GM19438 (cell line): ENCODE measurements at regions not wholly inside any gene's neighbourhood (a gene's known extent, or its start where the extent isn't known, plus 50 kb on each side); places are given as distances from the start of the nearest gene placed in this dataset.

Source experiments
- ATAC-seq: cut with Tn5 transposase; IDR thresholded peaks from one replicate; pipeline ENCODE4 v1.9.1; 2021; ENCODE audit warnings: low read depth; ENCODE audit not compliant: unreplicated experiment

- peak; percentile 52 for ATAC-seq
Measured at GRCh38 chr13:50511877-50512341, 331.6 kb downstream of the DLEU7 start.

- ATAC-seq = peak; percentile 94
Measured at GRCh38 chr13:50512474-50513299, 330.8 kb downstream of the DLEU7 start.

DNA sequence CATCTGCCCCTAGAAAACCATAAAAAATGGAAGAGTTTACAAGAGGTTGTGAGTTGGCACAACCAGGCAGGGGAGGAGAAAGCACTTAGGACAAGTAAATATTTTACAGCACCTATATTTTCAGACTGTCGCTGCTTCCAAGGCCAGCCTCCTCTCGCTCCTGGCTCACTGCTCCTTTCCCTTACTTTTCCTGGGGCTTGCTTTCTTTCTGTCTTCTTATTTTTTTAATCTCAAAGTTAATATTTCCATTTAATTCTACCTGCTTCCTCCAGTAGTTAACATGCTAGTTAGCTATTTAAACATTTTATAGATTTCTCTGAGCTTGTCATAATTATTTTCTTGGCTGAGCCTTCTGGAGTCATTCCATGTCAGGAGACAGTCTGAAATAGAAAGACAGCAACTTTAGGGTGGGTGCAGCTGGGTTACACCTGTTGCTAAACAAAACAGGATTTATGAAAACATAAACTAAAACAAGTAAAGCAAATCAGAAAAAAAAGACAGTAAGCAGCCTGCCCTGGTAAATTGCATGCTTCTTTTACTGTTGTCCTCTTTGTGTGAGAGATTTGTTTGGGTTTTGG is 330.1 kb downstream of the DLEU7 start:
- ATAC-seq = no peak

DNA sequence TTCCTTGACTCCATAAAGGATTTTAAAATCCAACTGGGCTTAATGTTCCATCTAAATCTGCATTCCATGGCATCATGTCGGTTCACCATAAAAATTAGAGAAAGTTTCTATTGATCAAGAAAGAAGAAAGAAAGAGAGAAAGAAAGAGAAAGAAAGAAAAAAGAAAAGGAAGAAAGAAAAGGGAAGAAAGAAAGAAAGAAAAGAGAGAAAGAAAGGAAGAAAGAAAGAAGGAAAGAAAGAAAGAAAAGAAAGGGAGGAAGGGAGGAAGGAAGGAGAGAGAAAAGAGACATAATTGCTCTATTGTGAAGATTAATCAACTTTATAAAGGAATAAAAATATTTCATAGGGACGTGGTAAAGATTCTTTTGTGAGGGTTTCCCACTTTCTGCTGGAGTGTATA is 329.2 kb downstream of the DLEU7 start:
- no peak for ATAC-seq

DNA sequence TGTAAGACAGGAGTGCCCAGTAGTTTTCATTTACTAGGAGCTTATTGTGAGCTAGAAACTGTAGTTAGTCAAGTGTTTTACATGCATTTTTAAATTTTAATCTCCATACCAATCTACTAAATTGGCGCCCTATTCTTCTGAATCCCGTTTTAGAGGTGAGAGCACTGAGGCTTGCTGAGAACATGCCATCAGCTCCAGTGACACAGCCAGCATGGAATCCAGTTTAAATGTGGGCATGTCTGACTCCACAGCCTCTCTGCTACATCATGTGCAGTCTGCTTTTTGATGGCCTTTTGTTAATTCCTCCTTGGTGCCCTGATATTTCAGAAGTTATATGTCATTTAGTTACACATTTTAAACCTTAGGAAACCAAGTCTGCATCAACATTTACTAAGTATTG is 325.4 kb downstream of the DLEU7 start:
- no peak for ATAC-seq

DNA sequence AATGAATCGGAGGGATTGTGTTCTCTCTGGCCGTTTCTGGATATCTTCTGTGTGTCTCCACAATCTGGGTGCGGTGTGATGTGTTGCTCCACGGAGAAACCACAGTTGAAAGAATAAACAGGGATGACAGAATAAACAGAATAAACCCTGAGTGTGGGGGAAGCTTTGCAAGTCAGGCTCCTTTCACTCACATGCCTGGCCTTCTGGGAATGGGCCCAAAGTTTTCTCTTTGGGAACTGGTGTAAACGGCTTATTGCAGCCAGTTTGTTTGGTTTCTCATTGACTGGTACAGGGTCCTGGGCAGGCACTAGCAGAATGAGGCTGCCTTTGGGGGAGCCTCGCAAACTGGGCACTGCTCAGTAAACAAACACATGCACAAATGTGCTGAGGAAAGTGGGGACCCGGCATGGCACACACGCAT is 324.7 kb downstream of the DLEU7 start:
- ATAC-seq = no peak

DNA sequence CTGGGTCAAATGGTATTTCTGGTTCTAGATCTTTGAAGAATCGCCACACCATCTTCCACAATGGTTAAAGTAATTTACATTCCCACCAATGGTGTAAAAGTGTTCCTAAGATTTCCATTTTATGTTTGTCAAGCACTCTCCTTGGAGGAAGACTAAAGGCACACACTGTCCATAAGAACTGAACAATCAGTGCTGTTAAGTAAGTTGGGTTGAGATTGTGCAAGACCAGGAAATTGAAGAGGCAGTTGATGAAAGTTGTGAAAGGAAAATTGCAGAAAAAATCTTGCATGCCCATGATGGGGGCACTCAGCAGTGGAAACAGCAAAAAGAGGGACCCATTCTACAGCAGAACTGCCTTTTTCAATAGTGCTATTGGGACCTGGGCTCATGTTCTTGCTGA is 323.6 kb downstream of the DLEU7 start:
- ATAC-seq = no peak

GRCh38 chr13:50521006-50521830 is 322.3 kb downstream of the DLEU7 start:
- ATAC-seq = no peak

DNA sequence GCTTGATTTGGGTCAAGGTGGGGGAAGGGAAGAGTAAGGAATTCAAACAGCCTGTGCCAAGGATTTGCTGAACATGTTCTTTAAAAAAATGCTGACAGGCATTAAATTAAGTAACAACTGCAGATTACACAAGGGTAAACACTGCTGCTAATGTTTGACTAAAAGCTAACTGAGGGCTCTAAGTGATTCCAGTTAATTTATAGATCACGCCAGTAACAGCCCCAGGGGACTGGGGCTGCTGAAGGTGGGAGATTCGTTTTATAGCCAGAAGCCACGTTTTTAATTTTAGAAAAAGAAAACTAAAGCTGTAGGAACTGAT is 321.7 kb downstream of the DLEU7 start:
- no peak for ATAC-seq

DNA sequence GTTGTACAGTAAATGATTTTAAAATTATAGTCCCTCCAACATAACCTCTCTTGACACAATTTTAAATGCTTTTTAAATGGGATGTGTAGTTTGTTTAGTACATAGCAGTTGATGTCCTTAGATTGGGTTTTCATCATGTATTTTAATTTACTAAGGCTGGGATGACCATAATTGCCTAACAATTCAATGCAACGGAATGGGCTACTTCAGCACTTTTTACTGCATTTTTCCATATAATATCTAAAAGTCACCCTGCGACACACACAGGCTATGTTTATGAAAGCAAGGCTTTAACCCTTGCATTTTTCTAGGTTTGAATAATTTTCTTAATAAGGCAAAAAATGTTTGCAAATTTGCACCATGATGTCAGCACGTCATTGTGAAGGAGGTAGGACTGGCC is 321.0 kb downstream of the DLEU7 start:
- ATAC-seq = no peak

- no peak for ATAC-seq
Measured at GRCh38 chr13:50523307-50523706, 320.2 kb downstream of the DLEU7 start.

- ATAC-seq = no peak
Measured at GRCh38 chr13:50524560-50524959, 318.9 kb downstream of the DLEU7 start.

GRCh38 chr13:50526661-50527071 is 316.8 kb downstream of the DLEU7 start:
- no peak for ATAC-seq

GRCh38 chr13:50527188-50527587 is 316.3 kb downstream of the DLEU7 start:
- no peak for ATAC-seq

DNA sequence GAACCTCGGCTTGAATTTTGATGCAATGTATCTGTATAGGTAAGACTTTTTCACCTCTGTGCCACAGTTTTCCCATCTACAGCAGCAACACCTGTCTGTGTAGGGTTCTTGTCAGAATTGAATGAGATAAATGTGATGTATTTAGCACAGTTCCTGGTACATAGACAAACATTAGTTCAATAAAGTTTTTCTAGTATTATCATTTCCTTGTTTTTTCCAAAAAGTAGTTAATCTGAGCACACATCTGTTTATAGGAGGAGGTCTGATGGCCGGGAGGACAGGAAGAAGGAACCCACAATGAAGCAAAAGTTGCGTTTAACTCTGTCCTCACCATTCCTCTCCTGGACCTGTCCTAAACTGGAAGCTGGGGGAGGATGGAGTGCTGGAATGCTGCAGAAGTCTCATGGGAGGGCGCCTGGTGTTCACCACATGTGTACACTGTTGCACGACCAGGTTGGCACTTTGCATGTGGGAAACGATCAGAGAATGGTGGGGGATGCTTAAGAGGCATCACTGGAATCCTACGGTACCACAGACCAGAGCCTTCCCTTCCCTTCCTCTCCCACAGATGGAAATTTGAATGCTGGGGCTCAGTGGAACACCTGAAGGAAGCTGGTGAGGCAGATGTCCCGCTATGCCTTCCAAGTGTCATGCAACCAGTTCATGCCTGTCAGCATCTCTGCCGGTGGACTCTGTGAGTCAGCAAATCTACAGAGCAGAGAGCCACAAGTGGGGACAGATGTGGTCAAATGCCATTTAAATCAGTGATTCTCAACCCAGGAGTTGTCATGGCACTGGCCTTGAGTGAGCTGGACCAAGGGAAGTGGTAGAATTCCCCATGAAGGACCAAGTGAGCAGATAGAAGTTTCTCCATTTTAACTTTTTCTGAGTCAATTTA is 315.6 kb downstream of the DLEU7 start:
- no peak for ATAC-seq

GRCh38 chr13:50529154-50529882 is 314.2 kb downstream of the DLEU7 start:
- no peak for ATAC-seq

GRCh38 chr13:50531917-50532899 is 311.3 kb downstream of the DLEU7 start:
- ATAC-seq = no peak

DNA sequence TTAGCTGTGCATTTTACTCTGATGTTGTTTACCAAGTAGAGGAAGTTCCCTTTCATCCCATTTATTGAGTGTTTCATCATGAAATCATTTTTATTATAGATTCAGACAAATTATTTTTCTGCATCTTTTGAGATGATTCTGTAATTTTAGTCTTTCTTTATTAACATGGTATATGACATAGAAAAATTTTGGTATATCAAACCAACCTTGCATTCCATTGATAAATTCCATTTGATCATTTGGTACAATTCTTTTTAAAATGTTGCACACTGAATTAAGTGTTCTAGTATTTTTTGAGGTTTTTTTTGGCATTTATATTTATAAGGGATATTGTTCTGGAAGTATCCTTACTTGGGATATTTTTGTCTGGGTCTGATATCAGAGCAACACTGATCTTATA is 308.4 kb downstream of the DLEU7 start:
- no peak for ATAC-seq

- ATAC-seq = no peak
Measured at GRCh38 chr13:50537029-50537428, 306.5 kb downstream of the DLEU7 start.
